ELF-1 (cell line): ENCODE measurements at regions not wholly inside any gene's neighbourhood (a gene's known extent, or its start where the extent isn't known, plus 50 kb on each side); places are given as distances from the start of the nearest gene placed in this dataset.

ENCODE experiments used
- DNase-seq: peaks from one replicate; pipeline ENCODE4 v3.0.0-alpha.2; 2016; ENCODE audit warnings: low read depth, low spot score

DNA sequence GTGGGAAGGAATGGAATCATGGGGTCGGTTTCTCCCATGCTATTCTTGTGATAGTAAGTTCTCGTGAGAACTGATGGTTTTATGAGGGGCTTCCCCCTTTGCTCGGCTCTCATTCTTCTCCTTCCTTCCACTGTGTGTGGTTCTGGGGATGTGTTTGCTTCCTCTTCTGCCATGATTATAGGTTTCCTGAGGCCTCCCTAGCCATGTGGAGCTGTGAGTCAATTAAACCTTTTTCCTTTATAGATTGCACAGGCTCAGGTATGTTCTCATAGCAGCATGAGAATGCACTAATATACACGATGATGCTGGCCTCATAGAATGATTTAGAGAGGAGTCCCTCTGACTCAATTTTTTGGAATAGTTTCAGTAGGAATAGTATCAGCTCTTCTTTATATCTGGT lies 195.4 kb upstream of the IVNS1ABP start:
- no peak for DNase-seq

DNA sequence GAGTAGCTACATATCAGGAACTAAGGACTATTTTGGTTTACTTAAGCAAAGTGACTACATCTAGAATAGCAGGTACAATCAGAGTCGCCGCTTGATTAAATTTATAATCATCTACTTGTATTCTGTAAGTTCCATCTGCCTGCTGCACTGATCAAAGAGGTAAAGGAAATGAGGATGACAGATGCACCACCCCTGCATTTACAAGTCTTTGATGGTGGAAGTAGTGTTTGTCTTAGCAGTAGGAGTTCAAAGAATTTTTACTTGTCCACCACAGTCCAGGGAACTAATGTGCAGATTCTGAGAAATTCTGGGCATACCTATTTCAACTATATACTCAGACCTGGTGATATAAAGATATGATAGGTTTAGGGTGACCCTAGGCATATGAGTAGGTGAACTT lies 184.1 kb upstream of the IVNS1ABP start:
- no peak for DNase-seq

GRCh38 chr1:185500001-185500626 lies 183.1 kb upstream of the IVNS1ABP start:
- DNase-seq: no peak

DNA sequence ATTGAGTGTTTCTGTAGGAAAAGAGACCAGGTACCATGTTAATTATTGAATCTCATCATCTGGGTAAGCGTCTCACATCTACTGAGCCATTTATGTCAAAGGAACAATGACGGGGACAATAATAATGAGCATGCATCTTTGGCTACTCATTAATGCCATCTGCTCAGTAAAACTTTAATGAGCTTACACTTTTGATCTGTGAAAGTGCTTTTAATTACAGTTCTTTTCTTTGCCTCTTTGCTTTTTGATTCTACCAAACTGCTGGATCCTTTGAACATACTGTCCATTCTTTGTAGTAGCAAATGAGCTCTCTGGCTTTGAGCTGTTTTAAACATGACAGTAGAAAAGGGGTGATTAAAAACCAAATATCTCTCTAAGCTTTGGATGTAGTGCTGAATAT lies 181.2 kb upstream of the IVNS1ABP start:
- DNase-seq: no peak

GRCh38 chr1:185497177-185497576 lies 180.1 kb upstream of the IVNS1ABP start:
- DNase-seq: no peak

GRCh38 chr1:185495898-185496297 lies 178.9 kb upstream of the IVNS1ABP start:
- no peak for DNase-seq

DNA sequence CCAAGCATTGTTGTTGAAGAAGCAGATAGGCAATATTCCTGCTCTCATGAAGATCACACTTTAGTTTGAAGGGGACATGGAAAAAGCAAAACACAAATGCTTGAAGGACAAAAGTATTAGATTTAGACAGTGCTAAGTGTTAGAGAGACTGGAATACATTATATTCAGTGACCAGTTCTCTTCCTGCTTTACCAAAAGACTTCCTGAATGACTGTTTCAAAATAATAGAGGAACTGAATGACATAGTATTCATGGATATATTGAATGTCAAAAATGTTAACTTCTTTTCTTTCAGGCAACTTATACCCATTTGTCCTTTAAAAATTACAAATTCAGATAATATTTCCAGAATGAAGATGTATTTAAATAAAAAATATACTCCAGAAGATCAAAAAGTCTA lies 178.0 kb upstream of the IVNS1ABP start:
- DNase-seq: no peak

DNA sequence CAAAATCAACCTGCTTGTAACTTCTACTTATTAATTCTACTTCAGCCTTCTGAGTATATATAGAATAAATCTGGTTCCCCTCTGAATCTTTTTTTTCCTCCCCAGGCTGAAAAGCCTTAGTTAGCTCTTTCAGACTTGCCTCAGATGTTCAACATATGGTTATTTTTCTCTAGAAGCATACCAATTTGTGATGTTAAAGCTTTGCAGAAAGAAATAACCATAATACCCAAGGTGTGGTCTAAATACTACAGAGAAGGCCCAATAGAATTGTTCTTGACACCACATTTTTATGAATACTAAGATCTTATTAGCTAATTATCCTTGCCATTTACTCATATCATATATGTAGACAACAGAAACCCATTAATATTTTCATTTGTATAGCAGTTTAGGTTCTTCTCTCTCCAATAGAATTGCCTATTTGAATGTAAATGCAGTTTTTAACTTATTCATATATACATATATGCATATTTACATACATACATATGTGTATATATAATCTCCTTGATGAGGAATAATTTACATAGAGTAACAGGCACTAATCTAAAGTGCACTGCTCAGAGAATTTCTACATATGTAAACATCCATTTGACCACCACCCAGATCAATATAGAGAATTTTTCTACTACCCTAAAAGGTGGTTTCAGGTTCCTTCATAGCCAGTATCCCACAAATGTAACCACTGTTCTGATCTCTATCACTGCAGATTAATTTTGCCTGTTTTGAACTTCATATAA lies 175.2 kb upstream of the IVNS1ABP start:
- DNase-seq: no peak

DNA sequence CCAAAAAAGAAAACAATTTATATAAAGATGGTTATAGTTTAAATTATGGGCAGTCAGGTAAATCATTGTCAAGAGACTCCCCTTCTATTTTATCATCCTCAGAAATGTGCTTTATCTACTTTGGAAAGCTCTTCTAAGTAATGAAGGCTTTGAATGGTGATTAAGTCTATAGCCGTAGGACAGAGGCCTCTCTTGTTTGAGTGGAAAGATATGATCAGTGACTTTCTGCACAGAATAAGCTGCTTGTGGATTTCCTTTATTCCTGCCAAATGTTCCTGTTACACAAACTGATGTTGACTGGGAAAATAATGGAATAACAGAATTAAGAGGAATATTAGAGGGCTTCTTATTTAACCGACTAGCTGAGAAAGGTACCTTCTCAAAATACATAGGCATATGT lies 174.6 kb upstream of the IVNS1ABP start:
- no peak for DNase-seq

- DNase-seq: no peak
Observed at GRCh38 chr1:185490924-185491323, 173.9 kb upstream of the IVNS1ABP start.

- DNase-seq: no peak
Observed at GRCh38 chr1:185489406-185489805, 172.4 kb upstream of the IVNS1ABP start.

DNA sequence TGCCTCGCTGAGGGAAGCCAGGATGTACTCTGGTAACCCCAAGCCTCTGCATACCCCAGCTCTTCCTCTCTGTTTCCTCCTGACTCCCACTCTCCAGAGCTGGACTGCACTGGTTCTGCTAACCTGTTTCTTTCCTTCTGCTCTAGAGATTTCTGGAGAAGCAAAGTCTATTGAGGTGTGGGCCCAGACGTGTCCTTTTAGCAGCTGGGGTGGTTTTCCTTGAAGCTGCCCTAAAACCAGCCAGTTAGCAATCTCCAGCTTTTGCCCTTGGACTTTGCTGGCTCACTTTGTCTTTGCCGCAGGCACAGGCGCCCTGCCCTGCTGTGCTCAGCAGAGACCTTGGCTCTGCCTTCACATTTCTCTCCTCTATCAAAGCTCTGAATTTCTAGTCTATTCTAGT lies 171.8 kb upstream of the IVNS1ABP start:
- DNase-seq: no peak

DNA sequence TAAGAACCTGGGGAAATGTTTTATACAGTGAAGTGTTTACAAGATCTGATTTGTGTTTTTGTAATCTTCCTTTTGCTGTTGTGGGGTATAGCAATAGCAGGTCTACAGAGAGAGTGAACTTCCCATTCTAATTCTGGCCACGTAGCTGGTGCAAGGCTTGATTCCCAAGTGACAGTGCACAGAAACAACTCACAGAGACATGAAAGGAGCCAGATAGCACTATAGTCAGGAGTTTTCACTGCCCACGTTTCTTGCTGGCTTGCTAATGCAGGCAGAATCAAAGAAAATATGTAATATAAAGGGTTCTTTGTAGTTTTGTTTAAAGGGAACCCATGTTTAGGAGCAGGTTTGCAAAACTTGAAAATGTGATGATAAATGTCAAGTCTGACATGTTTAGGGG lies 170.9 kb upstream of the IVNS1ABP start:
- DNase-seq: no peak

- no peak for DNase-seq
Observed at GRCh38 chr1:185487026-185487425, 170.0 kb upstream of the IVNS1ABP start.

- no peak for DNase-seq
Observed at GRCh38 chr1:185486346-185486745, 169.3 kb upstream of the IVNS1ABP start.

GRCh38 chr1:185483664-185484450 lies 166.8 kb upstream of the IVNS1ABP start:
- peak; percentile 10 for DNase-seq

GRCh38 chr1:185483217-185483616 lies 166.2 kb upstream of the IVNS1ABP start:
- no peak for DNase-seq

DNA sequence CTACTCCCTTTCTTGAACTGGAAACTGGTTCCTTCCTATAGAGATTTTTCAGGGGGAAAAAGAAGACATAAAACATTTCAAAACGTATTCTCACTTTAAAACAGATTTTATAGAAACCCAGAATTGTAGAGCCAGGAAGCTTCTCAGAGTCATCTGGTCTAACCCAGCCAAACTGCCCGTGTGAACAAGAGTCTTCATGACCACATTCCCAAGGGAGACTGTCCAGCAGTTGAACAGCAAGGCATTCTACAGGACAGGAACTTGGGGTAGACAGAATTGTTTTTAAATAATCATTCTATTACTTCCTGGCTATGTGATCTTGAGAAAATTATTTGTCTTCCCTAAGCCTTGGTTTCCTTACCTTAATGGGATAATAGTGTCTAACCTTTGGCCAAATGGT lies 163.5 kb upstream of the IVNS1ABP start:
- no peak for DNase-seq

DNA sequence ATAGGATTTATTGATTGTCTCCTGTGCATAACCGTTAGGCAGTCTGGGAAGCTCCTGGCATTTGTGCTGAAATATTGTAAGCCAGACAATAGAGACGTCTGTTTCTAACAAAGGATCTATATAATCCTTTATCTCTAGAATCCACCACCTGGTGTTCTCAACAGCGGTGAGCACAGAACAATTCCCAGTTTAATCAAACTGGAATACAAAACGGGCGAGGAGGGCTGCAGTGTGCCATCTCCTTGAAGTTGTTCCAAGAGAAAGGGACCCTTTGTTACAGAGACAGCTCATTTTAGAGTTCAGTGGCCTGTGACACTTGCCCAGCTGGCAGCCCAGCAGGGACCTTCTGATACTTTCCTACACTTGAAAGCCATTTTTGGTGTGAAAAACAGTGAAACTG lies 162.8 kb upstream of the IVNS1ABP start:
- peak; percentile 6 for DNase-seq

DNA sequence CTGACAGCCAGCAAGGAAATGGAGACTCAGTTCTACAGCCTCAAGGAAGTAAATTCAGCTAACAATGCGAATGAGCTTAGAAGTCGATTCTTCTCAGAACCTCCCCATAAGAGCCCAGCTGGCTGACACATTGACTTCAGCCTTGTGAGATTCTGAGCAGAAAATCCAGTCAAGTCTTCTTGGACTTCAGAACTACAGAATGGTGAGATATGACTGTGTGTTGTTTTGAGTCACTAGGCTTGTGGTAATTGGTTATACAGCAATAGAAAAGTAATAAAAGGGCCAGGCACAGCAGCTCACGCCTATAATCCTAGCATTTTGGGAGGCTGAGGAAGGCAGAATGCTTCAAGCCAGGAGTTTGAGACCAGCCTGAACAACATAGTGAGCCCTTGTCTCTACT lies 161.8 kb upstream of the IVNS1ABP start:
- DNase-seq: no peak

- DNase-seq: no peak
Observed at GRCh38 chr1:185477638-185478580, 160.9 kb upstream of the IVNS1ABP start.
